Neural progenitor cell (in vitro differentiated cells): ENCODE measurements at regions not wholly inside any gene's neighbourhood (a gene's known extent, or its start where the extent isn't known, plus 50 kb on each side); places are given as distances from the start of the nearest gene placed in this dataset.

ENCODE experiments used
- DNase-seq: peaks from one replicate; pipeline ENCODE4 v3.0.0-alpha.2; 2016; ENCODE audit warnings: low spot score
- H2AFZ ChIP-seq: fragments of 200-600 bp; sonication (generic); replicated peaks from 2 replicates; pipeline ENCODE4 v1.6.1; 2016; ENCODE audit warnings: antibody characterized with exemption
- H3F3A ChIP-seq: fragments of 200-600 bp; sonication (generic); 2 replicates; pipeline ENCODE4 v1.6.1; 2016; ENCODE audit warnings: antibody characterized with exemption, low read depth
- H3K27ac ChIP-seq: fragments of 200-600 bp; sonication (generic); 2 replicates; pipeline ENCODE4 v1.5.1; 2016; ENCODE audit warnings: mild to moderate bottlenecking
- H3K27me3 ChIP-seq: fragments of 200-600 bp; sonication (generic); 2 replicates; pipeline ENCODE4 v1.6.1; 2016; ENCODE audit warnings: mild to moderate bottlenecking, moderate library complexity
- H3K36me3 ChIP-seq: fragments of 200-600 bp; sonication (generic); 2 replicates; pipeline ENCODE4 v1.5.1; 2016
- H3K4me1 ChIP-seq: fragments of 200-600 bp; sonication (generic); 2 replicates; pipeline ENCODE4 v1.6.1; 2016; ENCODE audit warnings: mixed run types
- H3K4me2 ChIP-seq: fragments of 200-600 bp; sonication (generic); 2 replicates; pipeline ENCODE4 v1.6.1; 2016
- H3K4me3 ChIP-seq: fragments of 200-600 bp; sonication (generic); 2 replicates; pipeline ENCODE4 v1.5.1; 2016
- H3K79me2 ChIP-seq: fragments of 200-600 bp; sonication (generic); 2 replicates; pipeline ENCODE4 v1.6.1; 2016; ENCODE audit warnings: low read depth
- H3K9ac ChIP-seq: fragments of 200-600 bp; sonication (generic); 2 replicates; pipeline ENCODE4 v1.6.1; 2016
- H3K9me3 ChIP-seq: fragments of 200-600 bp; sonication (generic); 2 replicates; pipeline ENCODE4 v1.5.1; 2016; ENCODE audit warnings: low read depth
- H4K20me1 ChIP-seq: fragments of 200-600 bp; sonication (generic); 2 replicates; pipeline ENCODE4 v1.6.1; 2016; ENCODE audit warnings: low read depth
- H3K27ac Mint-ChIP-seq: 3 replicates; pipeline ENCODE4 v1.8.0; 2021; ENCODE audit warnings: mixed read lengths
- H3K27me3 Mint-ChIP-seq: 2 replicates; pipeline ENCODE4 v1.8.0; 2022; ENCODE audit warnings: low read depth, mild to moderate bottlenecking, inconsistent platforms, moderate library complexity, mixed read lengths; ENCODE audit not compliant: insufficient read depth
- H3K36me3 Mint-ChIP-seq: 3 replicates; pipeline ENCODE4 v1.8.0; 2021; ENCODE audit warnings: mixed read lengths
- H3K4me1 Mint-ChIP-seq: 3 replicates; pipeline ENCODE4 v1.8.0; 2021; ENCODE audit warnings: mixed read lengths
- H3K4me3 Mint-ChIP-seq: 3 replicates; pipeline ENCODE4 v1.8.0; 2021; ENCODE audit warnings: mild to moderate bottlenecking, moderate library complexity, mixed read lengths
- H3K9me3 Mint-ChIP-seq: 3 replicates; pipeline ENCODE4 v1.8.0; 2020; ENCODE audit warnings: mixed read lengths
- CTCF ChIP-seq: fragments of 200-600 bp; sonication (generic); IDR thresholded peaks from 2 replicates; pipeline ENCODE4 v1.5.1; 2017; ENCODE audit warnings: antibody characterized with exemption, mild to moderate bottlenecking
- EZH2 ChIP-seq: fragments of 200-600 bp; sonication (generic); IDR thresholded peaks from 2 replicates; pipeline ENCODE4 v1.6.1; 2017; ENCODE audit warnings: antibody characterized with exemption, mild to moderate bottlenecking, moderate library complexity
- EZH2phosphoT487 ChIP-seq: fragments of 200-600 bp; sonication (generic); IDR thresholded peaks from 2 replicates; pipeline ENCODE4 v1.6.1; 2017; ENCODE audit warnings: antibody characterized with exemption

GRCh38 chr15:69781411-69782125 is 316.1 kb downstream of the TLE3 start:
- H2AFZ ChIP-seq = peak overlapping the region; percentile 10
- DNase-seq = no peak
- H3K9me3 ChIP-seq = no peaks in the 10 kb centered on the region
- H3K4me2 ChIP-seq = no peak overlapping the region
- H3K9ac ChIP-seq = no peak overlapping the region
- no peaks in the 10 kb centered on the region for H3K4me1 ChIP-seq
- Mint-ChIP-seq H3K4me1 (peaks cover 7% of the 10 kb centered on the region), H3K36me3 (no peaks in the 10 kb centered on the region), H3K27ac (peak overlapping the region; percentile 13), H3K9me3 (peaks cover 5% of the 10 kb centered on the region), H3K4me3 (no peak overlapping the region), H3K27me3 (peaks cover 7% of the 10 kb centered on the region)
- no peaks in the 10 kb centered on the region for H3K27me3 ChIP-seq
- H3K79me2 ChIP-seq = no peaks in the 10 kb centered on the region
- H4K20me1 ChIP-seq = no peaks in the 10 kb centered on the region
- TF ChIP-seq EZH2phosphoT487 = no peak
- TF ChIP-seq EZH2 = no peak
- TF ChIP-seq CTCF = no peak
- no peaks in the 10 kb centered on the region for H3F3A ChIP-seq
- H3K27ac ChIP-seq = no peak overlapping the region
- no peak overlapping the region for H3K4me3 ChIP-seq
- no peaks in the 10 kb centered on the region for H3K36me3 ChIP-seq

- H3K27ac Mint-ChIP-seq = no peak overlapping the region
- H3K4me3 Mint-ChIP-seq = no peak overlapping the region
- H3K4me1 Mint-ChIP-seq = peaks cover 7% of the 10 kb centered on the region
Measured at GRCh38 chr15:69782139-69782658, 315.5 kb downstream of the TLE3 start.

GRCh38 chr15:69782809-69783208 is 314.9 kb downstream of the TLE3 start:
- no peak overlapping the region for H3K27ac ChIP-seq
- H2AFZ ChIP-seq = no peak overlapping the region
- no peaks in the 10 kb centered on the region for H4K20me1 ChIP-seq
- Mint-ChIP-seq H3K27ac (no peak overlapping the region), H3K27me3 (peaks cover 7% of the 10 kb centered on the region), H3K9me3 (peaks cover 3% of the 10 kb centered on the region), H3K4me1 (peaks cover 7% of the 10 kb centered on the region), H3K4me3 (no peak overlapping the region), H3K36me3 (no peaks in the 10 kb centered on the region)
- no peaks in the 10 kb centered on the region for H3K4me1 ChIP-seq
- no peak for DNase-seq
- no peak overlapping the region for H3K4me2 ChIP-seq
- H3K9ac ChIP-seq = no peak overlapping the region
- no peak for TF ChIP-seq EZH2
- no peak for TF ChIP-seq CTCF
- TF ChIP-seq EZH2phosphoT487 = no peak
- H3F3A ChIP-seq = no peaks in the 10 kb centered on the region
- H3K9me3 ChIP-seq = no peaks in the 10 kb centered on the region
- no peak overlapping the region for H3K4me3 ChIP-seq
- no peaks in the 10 kb centered on the region for H3K27me3 ChIP-seq
- H3K79me2 ChIP-seq = no peaks in the 10 kb centered on the region
- no peaks in the 10 kb centered on the region for H3K36me3 ChIP-seq

More at GRCh38 chr15:69782139-69782658, 315.5 kb downstream of the TLE3 start:
- H3K9me3 Mint-ChIP-seq = peaks cover 5% of the 10 kb centered on the region
- no peaks in the 10 kb centered on the region for H3K4me1 ChIP-seq
- TF ChIP-seq EZH2 (no peak), EZH2phosphoT487 (no peak), CTCF (no peak)
- H3K27ac ChIP-seq = no peak overlapping the region
- no peak overlapping the region for H3K9ac ChIP-seq
- no peak overlapping the region for H2AFZ ChIP-seq
- H4K20me1 ChIP-seq = no peaks in the 10 kb centered on the region
- H3F3A ChIP-seq = no peaks in the 10 kb centered on the region
- H3K4me3 ChIP-seq = no peak overlapping the region
- H3K79me2 ChIP-seq = no peaks in the 10 kb centered on the region
- H3K36me3 ChIP-seq = no peaks in the 10 kb centered on the region
- no peaks in the 10 kb centered on the region for H3K27me3 ChIP-seq
- H3K36me3 Mint-ChIP-seq = no peaks in the 10 kb centered on the region
- DNase-seq = no peak
- H3K27me3 Mint-ChIP-seq = peaks cover 7% of the 10 kb centered on the region
- no peak overlapping the region for H3K4me2 ChIP-seq
- H3K9me3 ChIP-seq = no peaks in the 10 kb centered on the region
